Lung (tissue), 11 donors: ENCODE measurements at regions not wholly inside any gene's neighbourhood (a gene's known extent, or its start where the extent isn't known, plus 50 kb on each side); places are given as distances from the start of the nearest gene placed in this dataset.

Experiments
- ATAC-seq: fragments of 200-7000 bp; cut with Tn5 transposase; one replicate; pipeline ENCODE4 v1.9.1; 2020; ENCODE audit warnings: moderate number of reproducible peaks; ENCODE audit not compliant: insufficient read depth, low FRiP score
- DNase-seq, 3 donors: peaks; one replicate each; pipeline ENCODE4 v3.0.0-alpha.2; 2013 to 2017
- H3K27ac ChIP-seq, 2 donors: one replicate each; pipeline ENCODE4 v1.5.1; 2013; ENCODE audit warnings: mild to moderate bottlenecking in 2 of 2, moderate library complexity in 2 of 2, control low read depth in 1 of 2, inconsistent platforms in 1 of 2, low read depth in 1 of 2, low read length in 1 of 2
- H3K27me3 ChIP-seq, 3 donors: one replicate each; pipeline ENCODE4 v1.5.1; 2013; ENCODE audit warnings: low read length in 2 of 3; ENCODE audit not compliant: control insufficient read depth in 3 of 3, insufficient read depth in 3 of 3
- H3K36me3 ChIP-seq, 4 donors: one replicate each; pipeline ENCODE4 v1.5.1; 2013; ENCODE audit warnings: low read length in 4 of 4, mild to moderate bottlenecking in 1 of 4, moderate library complexity in 1 of 4; ENCODE audit not compliant: control insufficient read depth in 4 of 4, insufficient read depth in 4 of 4
- H3K4me1 ChIP-seq, 5 donors: one replicate each; pipeline ENCODE4 v1.5.1; 2013; ENCODE audit warnings: low read length in 5 of 5, mild to moderate bottlenecking in 2 of 5, moderate library complexity in 1 of 5; ENCODE audit not compliant: control insufficient read depth in 5 of 5, insufficient read depth in 5 of 5
- H3K4me3 ChIP-seq: one replicate; pipeline ENCODE4 v1.5.1; 2013; ENCODE audit warnings: mild to moderate bottlenecking, control low read depth, moderate library complexity
- H3K9ac ChIP-seq, 2 donors: one replicate each; pipeline ENCODE4 v1.5.1; 2013; ENCODE audit warnings: low read length in 2 of 2, control low read depth in 1 of 2; ENCODE audit not compliant: insufficient read depth in 1 of 2
- H3K9me3 ChIP-seq, 4 donors: one replicate each; pipeline ENCODE4 v1.5.1; 2013; ENCODE audit warnings: low read length in 3 of 4, mild to moderate bottlenecking in 1 of 4, moderate library complexity in 1 of 4; ENCODE audit not compliant: control insufficient read depth in 4 of 4, insufficient read depth in 3 of 4
- CTCF ChIP-seq: IDR thresholded peaks from 2 replicates; pipeline ENCODE4 v1.5.1; 2012; ENCODE audit warnings: mild to moderate bottlenecking; ENCODE audit errors: control extremely low read depth, extremely low read depth
- WGBS, 2 donors: extraction: QIAGEN DNeasy Blood & Tissue Kit; methylation state at CpG; one replicate each; pipeline ENCODE4 v1.1.7; 2013; 5-methylcytosine and 5-hydroxymethylcytosine counted together
- donor health status: control.
- donor health status: control.
- donor health status: Bipolar disorder and iron deficiency.
- donor health status: healthy.
- donor health status: DM: yes; HTN: yes; CAD: no.

GRCh38 chr14:45877981-45878380 is 625.0 kb upstream of the MIS18BP1 start:
- ATAC-seq: no peak
- 93 to 94% methylated on average over 4 of the region's 4 CpGs for WGBS, 2 donors
- Histone ChIP-seq H3K27me3 (no peaks in the 10 kb centered on the region), H3K9ac (no peak overlapping the region), H3K4me3 (no peak overlapping the region), H3K27ac (no peak overlapping the region), H3K36me3 (no peaks in the 10 kb centered on the region), H3K4me1 (no peaks in the 10 kb centered on the region), H3K9me3 (peaks cover 0 to 7% (median 0%) of the 10 kb centered on the region in 4 donors)
- no peak for TF ChIP-seq CTCF
- DNase-seq: no peak

DNA sequence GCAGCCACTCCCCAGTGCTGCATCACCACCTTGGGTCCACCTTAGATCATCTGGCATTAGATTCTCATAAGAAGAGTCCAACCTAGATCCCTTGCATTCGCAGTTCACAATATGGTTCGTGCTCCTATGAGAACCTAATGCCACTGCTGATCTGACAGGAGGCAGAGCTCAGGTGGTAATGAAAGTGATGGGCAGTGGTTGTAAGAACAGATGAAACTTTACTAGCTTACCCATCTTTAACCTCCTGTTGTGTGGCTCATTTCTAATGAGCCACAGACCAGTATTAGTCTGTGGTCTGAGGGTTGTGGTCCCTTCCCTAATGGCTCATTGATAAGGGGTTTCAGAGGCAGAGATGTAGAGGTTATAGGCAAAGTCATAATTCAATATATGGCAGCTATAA is 615.9 kb upstream of the MIS18BP1 start:
- H3K9me3 ChIP-seq: peaks cover 0 to 8% (median 3%) of the 10 kb centered on the region in 4 donors

DNA sequence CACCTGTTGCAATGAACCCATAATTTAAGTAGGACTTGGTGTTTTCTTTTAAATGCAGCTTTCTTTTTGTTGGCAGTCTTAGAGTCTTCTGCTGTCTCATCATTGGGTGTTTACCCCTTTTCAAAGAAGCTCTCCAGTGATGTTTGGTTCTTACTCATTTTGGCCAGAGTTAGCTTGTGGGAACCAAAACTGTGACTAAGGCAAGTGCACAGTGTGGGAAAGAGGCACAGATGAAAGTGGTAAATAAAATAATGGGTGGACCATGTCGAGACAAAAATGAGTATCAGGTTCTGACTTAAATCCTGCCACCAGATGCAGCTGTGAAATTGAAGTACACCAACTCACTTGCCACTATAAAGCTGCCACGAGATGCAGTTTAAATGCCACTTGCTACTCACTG is 615.4 kb upstream of the MIS18BP1 start:
- Histone ChIP-seq H3K36me3 (no peaks in the 10 kb centered on the region), H3K4me1 (no peaks in the 10 kb centered on the region), H3K27ac (no peak overlapping the region), H3K9me3 (peaks cover 0 to 8% (median 3%) of the 10 kb centered on the region in 4 donors), H3K9ac (no peak overlapping the region), H3K27me3 (no peaks in the 10 kb centered on the region), H3K4me3 (no peak overlapping the region)
- TF ChIP-seq CTCF: no peak
- DNase-seq (no peak), ATAC-seq (no peak)
- 29 to 30% methylated on average over 2 of the region's 2 CpGs for WGBS, 2 donors

More for the DNA sequence above, 615.9 kb upstream of the MIS18BP1 start:
- no peaks in the 10 kb centered on the region for H3K27me3 ChIP-seq
- H3K36me3 ChIP-seq: no peaks in the 10 kb centered on the region
- no peak for TF ChIP-seq CTCF
- H3K4me3 ChIP-seq: no peak overlapping the region
- H3K4me1 ChIP-seq: no peaks in the 10 kb centered on the region
- H3K9ac ChIP-seq: no peak overlapping the region
- H3K27ac ChIP-seq: no peak overlapping the region
- 89 to 91% methylated on average over 2 of the region's 2 CpGs for WGBS, 2 donors
- ATAC-seq (no peak), DNase-seq (no peak)
